ENCODE measurements at regions not wholly inside any gene's neighbourhood (a gene's known extent, or its start where the extent isn't known, plus 50 kb on each side); places are given as distances from the start of the nearest gene placed in this dataset.

DNA sequence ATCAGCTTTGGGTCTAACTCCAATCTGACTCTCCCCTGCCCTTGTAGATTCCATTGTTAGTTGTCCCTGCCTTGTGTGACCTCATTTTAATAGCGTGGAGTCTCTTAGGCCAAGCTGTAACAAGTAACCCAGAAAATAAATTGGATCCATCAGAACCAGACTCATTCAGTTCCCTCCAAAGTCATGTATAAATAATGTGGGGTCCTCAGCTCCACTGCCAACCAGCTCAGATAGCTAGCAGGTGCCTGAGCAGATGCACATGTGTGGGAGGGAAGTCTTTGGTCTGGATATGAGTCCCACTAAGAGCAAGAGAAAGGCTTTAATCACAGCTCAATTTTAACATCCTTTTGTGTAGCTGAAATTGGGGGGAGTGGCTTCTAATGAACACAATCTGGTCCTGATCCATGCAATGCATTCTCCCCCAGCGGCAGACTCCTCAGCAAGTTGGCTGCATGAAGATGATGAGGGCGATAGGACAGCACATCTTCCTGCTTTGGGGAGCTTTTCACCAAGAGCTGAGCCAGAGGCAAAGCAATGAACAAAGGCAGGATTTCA lies 151.6 kb downstream of the ABCC12 start:
- TF ChIP-seq, protein P1, sequence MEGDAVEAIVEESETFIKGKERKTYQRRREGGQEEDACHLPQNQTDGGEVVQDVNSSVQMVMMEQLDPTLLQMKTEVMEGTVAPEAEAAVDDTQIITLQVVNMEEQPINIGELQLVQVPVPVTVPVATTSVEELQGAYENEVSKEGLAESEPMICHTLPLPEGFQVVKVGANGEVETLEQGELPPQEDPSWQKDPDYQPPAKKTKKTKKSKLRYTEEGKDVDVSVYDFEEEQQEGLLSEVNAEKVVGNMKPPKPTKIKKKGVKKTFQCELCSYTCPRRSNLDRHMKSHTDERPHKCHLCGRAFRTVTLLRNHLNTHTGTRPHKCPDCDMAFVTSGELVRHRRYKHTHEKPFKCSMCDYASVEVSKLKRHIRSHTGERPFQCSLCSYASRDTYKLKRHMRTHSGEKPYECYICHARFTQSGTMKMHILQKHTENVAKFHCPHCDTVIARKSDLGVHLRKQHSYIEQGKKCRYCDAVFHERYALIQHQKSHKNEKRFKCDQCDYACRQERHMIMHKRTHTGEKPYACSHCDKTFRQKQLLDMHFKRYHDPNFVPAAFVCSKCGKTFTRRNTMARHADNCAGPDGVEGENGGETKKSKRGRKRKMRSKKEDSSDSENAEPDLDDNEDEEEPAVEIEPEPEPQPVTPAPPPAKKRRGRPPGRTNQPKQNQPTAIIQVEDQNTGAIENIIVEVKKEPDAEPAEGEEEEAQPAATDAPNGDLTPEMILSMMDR (conservative IDR thresholded peaks at IDR 0.05; ENCODE audit: low read length), result no peak
- TF ChIP-seq EZH2phosphoT487 (IDR thresholded peaks at IDR 0.05; ENCODE audit: borderline replicate concordance), result no peak

Measured in Loucy (cell line).